GM12878 (cell line): ENCODE measurements at regions not wholly inside any gene's neighbourhood (a gene's known extent, or its start where the extent isn't known, plus 50 kb on each side); places are given as distances from the start of the nearest gene placed in this dataset.

Source experiments
- BCL11A ChIP-seq: IDR thresholded peaks from 2 replicates; pipeline ENCODE4 v1.6.1; 2011; ENCODE audit warnings: low read depth, low read length
- CTCF ChIP-seq, 3 experiments: IDR thresholded peaks in 2 of 3; conservative IDR thresholded peaks in 1 of 3; 2 replicates each; pipeline ENCODE4 v1.5.1; 2011; ENCODE audit warnings: low read depth in 3 of 3, low read length in 3 of 3, mild to moderate bottlenecking in 3 of 3, control low read depth in 2 of 3, moderate library complexity in 2 of 3, inconsistent platforms in 1 of 3, mixed read lengths in 1 of 3; ENCODE audit not compliant: control insufficient read depth in 2 of 3, insufficient read depth in 1 of 3; ENCODE audit errors: extremely low read depth in 1 of 3
- ELK1 ChIP-seq: IDR thresholded peaks from 2 replicates; pipeline ENCODE4 v1.6.1; 2012; ENCODE audit warnings: low read depth, low read length, improper control_type of control experiment
- EZH2 ChIP-seq: IDR thresholded peaks from 2 replicates; pipeline ENCODE4 v1.6.1; 2012; ENCODE audit warnings: low read depth, mild to moderate bottlenecking, control low read depth, inconsistent platforms, low read length, borderline replicate concordance; ENCODE audit not compliant: control insufficient read depth
- FOS ChIP-seq: IDR thresholded peaks from 3 replicates; pipeline ENCODE4 v1.6.1; 2011; ENCODE audit warnings: borderline replicate concordance; ENCODE audit not compliant: insufficient read length; ENCODE audit errors: extremely low read depth
- HDAC2 ChIP-seq: fragments of 200-600 bp; sonication (generic); IDR thresholded peaks from 2 replicates; pipeline ENCODE4 v1.6.1; 2017
- MAX ChIP-seq: IDR thresholded peaks from 2 replicates; pipeline ENCODE4 v1.6.1; 2012; ENCODE audit warnings: low read depth, low read length, improper control_type of control experiment
- NFXL1 ChIP-seq: fragments of 450-650 bp; IDR thresholded peaks from 2 replicates; pipeline ENCODE4 v1.6.1; 2017; ENCODE audit warnings: antibody characterized with exemption, mild to moderate bottlenecking, borderline replicate concordance
- POLR2A ChIP-seq: IDR thresholded peaks from 2 replicates; pipeline ENCODE4 v1.6.1; 2011; ENCODE audit warnings: low read depth, mild to moderate bottlenecking, low read length
- TCF12 ChIP-seq: IDR thresholded peaks from 2 replicates; pipeline ENCODE4 v1.6.1; 2011; ENCODE audit warnings: low read depth, mild to moderate bottlenecking, low read length
- TCF7 ChIP-seq: IDR thresholded peaks from 2 replicates; pipeline ENCODE4 v1.6.1; 2014; ENCODE audit warnings: antibody characterized with exemption, borderline replicate concordance
- USF1 ChIP-seq: IDR thresholded peaks from 2 replicates; pipeline ENCODE4 v1.6.1; 2011; ENCODE audit warnings: borderline replicate concordance, low read depth, mild to moderate bottlenecking, moderate library complexity, mixed read lengths, low read length; ENCODE audit not compliant: insufficient read depth; ENCODE audit errors: extremely low read length
- ZBTB33 ChIP-seq: fragments of 450-650 bp; IDR thresholded peaks from 2 replicates; pipeline ENCODE4 v1.6.1; 2017; ENCODE audit warnings: mild to moderate bottlenecking

- TF ChIP-seq CTCF (IDR thresholded peaks at IDR 0.05 in 2 of 3, conservative IDR thresholded peaks at IDR 0.05 in 1 of 3; ENCODE audit: control insufficient read depth in 2 of 3, extremely low read depth in 1 of 3, insufficient read depth in 1 of 3, low read depth in 3 of 3, low read length in 3 of 3) (no peak), NFXL1 (no peak), BCL11A (no peak), TCF12 (no peak), EZH2 (no peak), MAX (no peak), USF1 (no peak), TCF7 (no peak), ZBTB33 (no peak), HDAC2 (no peak), ELK1 (no peak), POLR2A (no peak), FOS (no peak)
These were observed 331.4 kb downstream of the PMP22 start for GRCh38 chr17:14933676-14934075.
